HG03565 (cell line): ENCODE measurements at regions not wholly inside any gene's neighbourhood (a gene's known extent, or its start where the extent isn't known, plus 50 kb on each side); places are given as distances from the start of the nearest gene placed in this dataset.
"Not testable (repeated sequence)": the region's sequence is repeated elsewhere in the genome, so short reads cannot be mapped to it uniquely, and the experiment has no call there.

Experiments used
- ATAC-seq: cut with Tn5 transposase; IDR thresholded peaks from one replicate; pipeline ENCODE4 v1.9.1; 2021; ENCODE audit warnings: mild to moderate bottlenecking, moderate library complexity; ENCODE audit not compliant: unreplicated experiment

DNA sequence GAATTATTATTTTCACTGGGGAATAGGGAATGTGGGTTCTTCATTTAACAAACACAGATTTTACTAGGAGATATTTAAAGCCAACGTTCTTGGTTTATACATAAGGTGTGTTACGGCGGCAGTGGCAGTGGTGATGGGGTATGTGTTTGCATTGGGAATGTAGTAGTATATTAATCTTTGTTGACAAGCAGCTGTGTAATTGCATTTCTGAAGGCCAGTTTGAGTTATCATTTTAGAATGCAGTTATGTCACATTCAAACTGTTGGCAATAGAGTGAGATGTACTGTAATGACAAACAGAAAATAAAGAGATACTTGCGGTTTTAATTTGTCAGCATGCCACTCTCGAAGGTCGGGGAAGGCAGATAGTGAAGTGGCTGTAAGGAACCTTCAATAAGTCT lies 628.6 kb upstream of the POM121L12 start:
- ATAC-seq: no peak

DNA sequence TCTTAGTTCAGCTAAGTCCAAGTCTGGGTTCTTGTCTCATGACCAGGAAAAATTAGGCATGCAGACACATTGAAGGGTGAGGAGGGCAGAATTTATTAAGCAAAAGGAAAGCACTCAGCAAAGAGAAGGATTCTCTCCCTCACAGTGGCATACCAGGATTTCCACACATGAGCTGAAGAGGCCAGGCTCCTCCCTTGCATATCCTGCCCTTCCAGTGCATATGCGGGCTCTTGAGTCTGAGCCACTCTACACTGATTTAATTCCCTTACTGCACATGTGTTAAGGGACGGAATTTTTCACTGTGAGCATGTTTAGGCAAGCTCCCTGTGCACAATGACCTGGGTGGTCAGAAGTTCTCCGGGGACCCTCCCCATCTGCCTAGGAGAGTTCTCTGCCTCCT lies 652.7 kb upstream of the POM121L12 start:
- no peak for ATAC-seq

DNA sequence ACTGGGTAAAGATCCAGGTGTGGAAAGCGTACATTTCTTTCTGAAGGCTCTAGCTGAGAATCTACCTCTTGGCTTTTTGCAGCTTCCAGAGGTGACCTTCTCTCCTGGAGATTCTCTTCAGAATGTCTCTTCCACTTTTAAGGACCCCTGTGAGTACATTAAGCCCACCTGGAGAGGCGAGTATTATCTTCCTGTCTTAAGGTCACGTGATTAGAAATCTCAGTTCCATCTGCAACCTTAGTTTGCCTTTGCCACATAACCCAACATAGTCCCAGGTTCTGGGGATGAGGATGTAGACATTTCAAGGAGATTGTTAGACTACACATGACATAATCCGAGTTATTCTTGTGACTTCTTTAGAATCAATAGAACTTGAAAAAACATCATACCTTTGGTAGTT lies 665.5 kb upstream of the POM121L12 start:
- ATAC-seq: no peak

DNA sequence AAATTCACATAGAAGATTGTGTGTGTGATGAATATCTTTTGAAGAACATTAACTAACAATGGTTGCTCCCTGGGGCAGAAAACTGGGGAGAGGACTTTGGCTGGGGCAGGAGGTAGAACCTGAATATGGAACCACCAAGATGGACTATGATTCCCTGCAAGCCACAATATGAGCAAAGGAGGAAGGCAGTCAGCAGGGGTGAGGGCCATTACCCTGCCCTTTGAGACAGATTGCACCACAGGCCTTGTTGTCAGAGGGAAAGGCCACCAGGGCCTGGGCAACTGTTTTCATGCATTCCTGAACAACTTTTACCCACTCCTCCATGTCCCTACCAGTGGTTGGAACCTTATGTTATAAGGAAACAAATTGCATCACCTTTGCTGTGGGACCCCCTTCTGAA lies 670.1 kb upstream of the POM121L12 start:
- no peak for ATAC-seq

DNA sequence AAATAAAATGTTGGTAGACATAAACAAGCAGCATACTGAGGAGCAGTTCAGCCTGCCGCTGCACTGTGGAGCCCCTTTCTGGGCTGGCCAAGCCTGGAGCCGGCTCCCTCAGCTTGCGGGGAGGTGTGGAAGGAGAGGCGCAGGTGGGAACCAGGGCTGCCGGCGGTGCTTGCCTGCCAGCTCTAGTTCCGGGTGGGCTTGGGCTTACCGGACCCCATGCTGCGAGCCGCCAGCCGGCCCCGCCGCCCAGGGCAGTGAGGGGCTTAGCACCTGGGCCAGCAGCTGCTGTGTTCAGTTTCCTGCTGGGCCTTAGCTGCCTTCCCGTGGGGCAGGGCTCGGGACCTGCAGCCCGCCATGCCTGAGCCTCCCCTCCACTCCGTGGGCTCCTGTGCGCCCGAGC lies 672.9 kb upstream of the POM121L12 start:
- no peak for ATAC-seq

DNA sequence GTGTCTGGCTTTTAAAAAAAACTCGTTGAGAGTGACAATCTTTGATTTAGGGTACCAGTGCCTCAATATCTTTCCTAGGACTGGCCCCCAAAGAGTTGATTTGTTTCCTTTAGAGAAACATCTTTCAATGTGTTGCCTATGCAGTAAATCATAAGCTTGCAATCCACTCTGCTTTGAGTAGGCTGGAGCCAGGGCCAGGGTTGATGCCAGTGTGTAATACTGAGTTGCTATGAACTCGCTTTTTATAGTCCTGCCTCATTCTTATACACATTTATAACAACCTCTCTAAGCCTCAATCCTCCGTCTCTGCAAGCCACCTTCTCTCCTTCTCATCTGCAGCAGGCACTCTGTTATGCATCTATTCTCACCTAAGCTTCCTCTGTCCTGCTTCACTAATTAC lies 674.9 kb upstream of the POM121L12 start:
- no peak for ATAC-seq

DNA sequence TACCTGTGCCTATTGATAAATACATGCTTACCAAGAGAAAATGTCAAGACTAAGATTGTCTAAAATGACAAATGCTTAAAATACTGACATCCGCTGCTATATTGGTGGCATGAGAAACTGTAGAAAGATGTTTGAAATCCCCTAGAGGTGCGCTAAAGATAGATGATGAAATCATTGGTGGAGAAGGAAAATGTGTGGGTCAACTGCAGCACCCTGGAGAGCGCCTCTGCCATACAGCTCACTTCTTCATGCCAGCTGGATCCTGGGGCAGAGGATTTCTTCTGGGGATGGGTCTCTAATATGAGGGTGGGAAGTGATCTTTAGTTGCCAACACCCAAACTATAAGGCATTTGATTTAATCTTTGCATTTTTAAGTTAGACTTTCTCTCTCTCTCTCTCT lies 680.4 kb upstream of the POM121L12 start:
- no peak for ATAC-seq

DNA sequence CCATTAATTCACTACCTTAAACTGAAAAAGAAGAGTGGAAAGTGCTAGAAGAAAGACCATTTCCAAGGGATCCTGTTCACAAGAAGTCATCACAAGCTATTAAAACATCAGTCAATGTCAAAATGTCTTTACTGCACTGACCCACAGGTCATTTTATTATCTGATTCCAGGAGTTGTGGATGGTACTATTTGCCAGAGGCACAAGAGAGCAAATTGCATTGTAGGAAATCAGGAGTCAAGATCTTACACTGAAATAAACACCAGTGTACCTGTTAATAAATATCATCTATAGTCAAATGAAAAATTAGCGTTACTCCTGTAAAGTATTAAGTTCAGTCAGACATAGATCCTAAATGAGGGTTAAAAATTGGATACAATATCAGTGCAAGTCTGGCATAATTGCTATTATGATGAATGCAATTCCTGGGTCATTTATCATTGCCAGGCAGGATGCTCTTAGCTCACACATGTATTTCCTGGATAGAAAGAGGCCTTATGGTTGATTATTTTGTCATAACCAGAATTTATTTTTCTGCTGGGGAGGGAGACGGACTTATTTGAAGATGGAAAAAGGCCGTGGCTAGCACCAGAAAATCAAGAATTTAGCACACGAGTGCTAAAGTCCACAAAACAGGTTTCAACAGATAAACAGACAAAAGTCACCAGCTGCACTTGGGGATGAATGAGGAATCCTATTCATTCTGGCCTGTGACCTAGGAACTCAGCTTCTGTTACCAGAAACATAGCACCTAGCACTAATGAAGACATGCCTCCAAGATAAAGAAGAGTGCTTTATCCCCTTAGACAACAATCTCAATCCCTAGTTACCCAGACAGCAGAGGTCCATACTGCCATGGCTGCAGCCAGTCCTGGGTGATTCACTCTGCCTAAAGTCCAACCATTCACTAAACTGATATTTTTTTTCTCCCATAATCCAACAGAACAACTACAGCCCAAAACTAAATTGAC lies 683.1 kb upstream of the POM121L12 start:
- ATAC-seq: no peak

DNA sequence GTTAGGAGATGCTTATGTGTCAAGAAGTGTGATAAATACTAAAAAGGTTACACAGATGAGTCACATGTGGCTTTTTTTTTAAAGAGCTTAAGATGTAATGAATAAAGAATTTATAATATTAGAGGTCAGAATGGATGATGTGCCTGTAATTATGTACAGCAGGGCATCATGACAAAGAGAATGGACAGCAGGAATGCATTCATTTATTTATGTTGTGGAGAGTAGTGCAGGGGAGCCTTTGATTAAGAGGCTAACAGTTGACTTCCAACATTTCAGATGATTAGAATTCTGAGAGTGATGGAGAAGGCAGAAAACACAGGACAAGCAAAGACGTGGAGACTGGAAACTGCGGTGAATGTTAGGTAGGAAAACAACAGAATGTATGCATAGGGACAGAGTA lies 691.4 kb upstream of the POM121L12 start:
- ATAC-seq: no peak

DNA sequence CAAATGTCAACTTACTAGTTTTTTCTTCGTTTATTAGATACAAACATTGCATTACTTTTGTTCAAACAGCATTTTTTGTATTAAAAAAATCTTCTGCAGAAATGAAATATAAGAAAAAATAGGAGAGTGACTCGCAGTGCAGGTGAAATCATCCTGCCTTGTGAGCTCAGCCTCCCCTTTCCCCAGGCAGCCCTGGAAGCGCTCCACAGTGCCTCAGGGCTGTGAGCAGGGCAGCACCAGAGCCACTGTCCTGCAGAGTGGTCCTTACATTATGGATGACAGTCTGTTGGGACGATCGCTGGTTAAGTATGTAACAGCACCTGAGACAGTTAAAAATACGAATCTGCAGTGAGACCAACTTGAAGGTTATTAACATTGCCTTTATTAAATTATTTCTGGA lies 695.4 kb upstream of the POM121L12 start:
- no peak for ATAC-seq

DNA sequence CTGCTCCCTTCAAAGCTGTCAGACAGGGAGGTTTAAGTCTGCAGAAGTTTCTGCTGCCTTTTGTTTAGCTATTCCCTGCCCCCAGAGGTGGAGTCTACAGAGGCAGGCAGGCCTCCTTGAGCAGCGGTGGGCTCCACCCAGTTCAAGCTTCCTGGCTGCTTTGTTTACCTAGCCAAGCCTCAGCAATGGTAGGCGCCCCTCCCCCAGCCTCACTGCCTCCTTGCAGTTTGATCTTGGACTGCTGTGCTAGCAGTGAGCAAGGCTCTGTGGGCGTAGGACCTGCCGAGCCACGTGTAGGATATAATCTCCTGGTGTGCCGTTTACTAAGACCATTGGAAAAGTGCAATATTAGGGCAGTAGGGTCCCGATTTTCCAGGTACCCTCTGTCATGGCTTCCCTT lies 707.1 kb upstream of the POM121L12 start:
- ATAC-seq: not testable (repeated sequence)

DNA sequence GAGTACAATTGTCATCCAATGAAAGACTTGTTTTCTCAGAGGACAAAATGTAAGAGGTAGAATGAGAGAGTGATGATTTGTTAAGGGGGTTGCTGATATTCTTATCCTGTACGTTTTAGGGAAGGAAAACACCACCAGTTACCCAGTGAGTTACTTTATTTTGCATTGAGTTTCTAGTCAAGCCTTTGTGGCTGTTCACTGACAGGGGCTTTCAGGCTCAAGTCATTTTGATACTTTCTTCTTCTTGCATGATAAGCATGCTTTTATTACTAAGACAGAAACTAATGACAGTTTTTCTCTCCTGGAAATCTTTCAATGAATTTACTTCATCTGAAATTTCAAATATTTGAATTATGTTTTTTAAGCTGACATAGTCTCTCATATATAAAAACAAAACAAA lies 710.2 kb upstream of the POM121L12 start:
- peak; percentile 96 for ATAC-seq

DNA sequence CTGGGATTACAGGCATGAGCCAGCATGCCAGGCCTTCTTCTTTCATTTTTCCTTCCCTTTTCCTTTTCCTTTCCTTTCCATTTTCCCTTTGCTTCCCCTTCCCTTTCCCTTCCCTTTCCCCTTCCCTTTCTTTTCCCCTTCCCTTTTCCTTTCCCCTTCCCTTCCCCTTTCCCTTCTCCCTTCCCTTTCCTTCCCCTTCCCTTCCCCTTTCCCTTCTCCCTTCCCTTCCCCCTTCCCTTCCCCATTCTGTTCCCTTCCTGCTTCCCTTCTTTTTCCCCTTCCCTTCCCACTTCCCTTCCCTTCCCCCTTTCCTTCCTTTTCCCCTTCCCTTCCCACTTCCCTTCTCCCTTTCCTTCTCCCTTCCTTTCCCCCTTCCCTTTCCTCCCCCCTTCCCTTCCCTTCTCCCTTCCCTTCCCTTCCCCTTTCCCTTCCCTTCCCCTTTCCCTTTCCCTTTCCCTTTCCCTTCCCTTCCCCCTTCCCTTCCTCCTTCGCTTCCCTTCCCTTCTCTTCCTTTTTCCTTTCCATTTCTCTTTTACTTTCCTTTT lies 712.2 kb upstream of the POM121L12 start:
- no peak for ATAC-seq

DNA sequence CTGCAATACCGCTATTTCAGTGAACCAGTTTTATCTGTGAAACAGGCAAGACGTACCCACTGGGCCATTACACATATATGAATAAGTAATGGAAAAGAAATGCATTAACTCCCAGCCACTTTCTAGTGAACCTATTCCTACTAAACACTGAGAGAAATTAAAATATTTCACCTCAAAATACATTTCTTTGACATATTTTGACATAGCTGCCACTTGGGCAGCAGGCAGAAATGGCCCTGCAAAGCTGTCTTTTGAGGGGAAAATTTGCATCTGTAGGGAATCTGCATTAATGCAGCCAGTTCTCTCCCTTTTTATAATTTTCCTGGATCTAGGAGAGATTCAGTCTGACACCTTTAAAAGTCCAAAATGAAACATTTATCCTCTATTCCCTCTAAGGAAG lies 714.8 kb upstream of the POM121L12 start:
- ATAC-seq: no peak

DNA sequence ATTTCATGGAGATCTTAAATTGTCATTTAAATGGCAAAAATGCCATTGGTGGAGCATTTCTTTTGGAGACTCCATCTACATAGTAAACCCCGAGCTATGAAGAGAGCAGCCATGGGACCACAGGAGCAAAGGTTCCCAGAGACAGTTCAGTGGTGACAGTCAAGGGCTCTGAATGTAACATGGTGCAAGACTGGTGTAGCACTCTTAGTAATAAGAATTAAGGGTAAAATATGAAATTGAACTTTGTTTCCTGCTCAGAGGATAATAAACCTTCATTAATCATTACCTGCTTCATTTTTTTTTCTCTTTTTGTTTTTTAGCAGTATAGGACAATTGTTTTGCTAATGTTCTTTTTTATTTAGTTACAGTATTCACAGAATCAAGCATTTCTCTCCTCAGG lies 717.5 kb upstream of the POM121L12 start:
- no peak for ATAC-seq

DNA sequence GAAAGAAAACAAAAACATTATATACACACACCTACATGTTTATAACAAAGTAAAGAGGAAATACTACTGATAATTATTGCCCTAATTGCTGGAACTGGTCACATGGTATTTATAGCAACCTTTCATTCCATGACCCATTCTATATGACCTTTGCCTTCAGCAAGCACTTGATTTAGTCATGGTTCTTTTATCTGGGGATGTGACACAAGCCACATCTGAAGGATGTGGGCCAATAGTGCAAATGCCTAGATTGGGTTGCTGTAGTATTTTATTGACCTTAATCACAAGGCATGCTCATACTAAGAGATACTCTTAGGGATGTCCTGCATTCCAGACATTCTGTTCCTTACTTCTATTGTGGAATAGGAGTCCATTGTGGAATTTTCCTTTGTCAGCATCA lies 723.5 kb upstream of the POM121L12 start:
- ATAC-seq: no peak

DNA sequence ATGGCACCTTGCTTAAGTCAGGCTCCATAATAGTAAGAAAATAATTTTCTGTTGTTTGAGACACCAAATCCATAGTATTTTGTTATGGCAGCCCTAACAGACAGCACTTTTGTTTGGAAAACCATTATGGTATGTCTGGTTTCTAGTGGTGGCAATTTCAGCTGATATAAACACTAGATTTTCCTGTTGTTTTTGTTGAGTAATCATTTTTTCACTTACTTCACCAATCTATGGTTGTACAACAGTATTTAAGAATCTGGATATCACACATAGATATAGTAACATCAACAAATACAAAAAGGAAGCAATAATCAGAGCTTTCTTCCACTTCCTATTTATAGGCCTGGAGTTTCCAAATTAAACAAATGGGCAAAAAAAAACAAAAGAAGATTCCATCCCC lies 725.8 kb upstream of the POM121L12 start:
- no peak for ATAC-seq

DNA sequence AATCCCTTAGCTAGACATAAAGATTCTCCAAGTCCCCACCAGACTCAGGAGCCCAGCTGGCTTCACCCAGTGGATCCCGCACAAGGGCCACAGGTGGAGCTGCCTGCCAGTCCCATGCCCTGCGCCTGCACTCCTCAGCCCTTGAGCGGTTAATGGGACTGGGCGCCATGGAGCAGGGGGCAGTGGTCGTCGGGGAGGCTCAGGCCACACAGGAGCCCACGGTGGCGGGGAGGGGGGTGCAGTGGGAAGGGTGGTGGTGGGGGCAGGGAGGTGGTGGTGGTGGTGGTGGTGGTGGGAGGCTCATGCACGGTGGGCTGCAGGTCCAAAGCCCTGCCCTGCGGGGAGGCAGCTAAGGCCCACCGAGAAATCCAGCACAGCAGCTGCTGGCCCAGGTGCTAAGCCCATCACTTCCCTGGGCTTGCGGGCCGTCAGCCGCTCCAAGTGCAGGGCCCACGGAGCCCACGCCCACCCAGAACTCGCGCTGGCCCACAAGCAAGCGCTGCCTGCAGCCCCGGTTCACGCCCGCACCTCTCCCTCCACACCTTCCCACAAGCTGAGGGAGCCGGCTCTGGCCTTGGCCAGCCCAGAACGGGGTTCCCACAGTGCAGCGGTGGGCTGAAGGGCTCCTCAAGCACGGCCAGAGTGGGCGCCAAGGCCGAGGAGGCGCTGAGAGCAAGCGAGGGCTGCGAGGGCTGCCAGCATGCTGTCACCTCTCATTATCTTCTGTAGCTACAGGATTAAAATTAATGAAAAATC lies 732.5 kb upstream of the POM121L12 start:
- ATAC-seq: no peak

DNA sequence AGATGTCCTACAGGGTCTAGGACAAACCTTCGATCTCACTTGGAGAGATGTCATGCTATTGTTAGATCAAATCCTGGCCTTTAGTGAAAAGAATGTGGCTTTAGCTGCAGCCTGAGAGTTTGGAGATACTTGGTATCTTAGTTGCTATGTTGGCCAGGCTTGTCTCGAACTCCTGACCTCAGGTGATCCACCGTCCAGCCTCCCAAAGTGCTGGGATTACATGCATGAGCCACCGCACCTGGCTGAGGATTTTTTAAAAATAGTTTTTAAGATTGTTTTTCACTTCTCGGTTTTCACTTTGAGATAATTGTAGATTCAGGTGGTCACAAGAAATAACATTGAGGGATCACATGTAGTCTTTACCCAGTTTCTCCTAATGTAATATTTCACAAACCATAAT lies 738.3 kb upstream of the POM121L12 start:
- ATAC-seq: no peak

DNA sequence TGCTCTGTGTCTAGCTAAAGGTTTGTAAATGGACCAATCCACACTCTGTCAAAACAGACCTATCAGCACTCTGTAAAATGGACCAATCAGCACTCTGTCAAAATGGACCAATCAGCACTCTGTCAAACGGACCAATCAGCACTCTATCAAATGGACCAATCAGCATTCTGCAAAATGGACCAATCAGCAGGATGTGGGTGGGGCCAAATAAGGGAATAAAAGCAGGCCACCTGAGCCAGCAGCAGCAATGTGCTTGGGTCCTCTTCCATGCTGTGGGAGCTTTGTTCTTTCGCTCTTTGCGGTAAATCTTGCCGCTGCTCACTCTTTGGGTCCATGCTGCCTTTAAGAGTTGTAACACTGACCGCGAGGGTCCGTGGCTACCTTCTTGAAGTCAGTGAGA lies 740.5 kb upstream of the POM121L12 start:
- ATAC-seq: no peak

DNA sequence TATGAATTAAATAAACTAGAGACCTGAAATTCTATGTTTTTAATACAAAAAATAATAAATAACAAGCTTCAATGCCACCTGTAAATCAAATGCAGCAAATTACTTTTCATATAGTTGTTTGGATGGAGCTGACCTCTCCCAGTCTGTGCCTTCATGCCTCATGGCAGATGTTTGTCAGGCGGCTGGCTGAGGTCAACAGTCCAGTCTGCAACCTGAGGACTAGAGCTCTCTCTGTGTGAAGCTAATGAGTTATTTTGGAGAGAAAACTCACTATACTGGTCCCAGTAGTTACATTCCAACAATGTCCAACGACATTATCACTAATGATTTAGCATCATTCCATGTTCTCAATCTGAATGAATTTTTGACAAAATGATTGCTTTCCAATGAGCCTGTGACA lies 746.2 kb upstream of the POM121L12 start:
- no peak for ATAC-seq

DNA sequence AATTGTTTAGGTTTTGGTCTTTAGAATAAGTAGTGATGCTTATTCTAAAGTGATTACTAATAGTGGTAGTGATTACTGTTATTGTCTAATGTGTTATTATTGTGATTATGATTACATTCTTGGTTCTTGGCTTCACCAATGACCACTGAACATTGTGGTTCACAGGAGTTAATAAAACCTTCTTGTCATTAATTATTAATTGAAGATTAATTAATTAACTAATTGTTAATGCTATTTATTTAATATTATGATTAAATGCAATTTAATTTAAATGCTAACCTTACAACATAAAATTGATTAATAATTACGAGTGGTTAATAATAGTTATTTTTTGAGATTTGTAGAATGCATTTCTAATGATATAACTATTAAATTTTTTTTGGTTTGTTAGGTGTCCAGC lies 747.7 kb upstream of the POM121L12 start:
- ATAC-seq: no peak
